ENCODE measurements at regions not wholly inside any gene's neighbourhood (a gene's known extent, or its start where the extent isn't known, plus 50 kb on each side); places are given as distances from the start of the nearest gene placed in this dataset.

DNA sequence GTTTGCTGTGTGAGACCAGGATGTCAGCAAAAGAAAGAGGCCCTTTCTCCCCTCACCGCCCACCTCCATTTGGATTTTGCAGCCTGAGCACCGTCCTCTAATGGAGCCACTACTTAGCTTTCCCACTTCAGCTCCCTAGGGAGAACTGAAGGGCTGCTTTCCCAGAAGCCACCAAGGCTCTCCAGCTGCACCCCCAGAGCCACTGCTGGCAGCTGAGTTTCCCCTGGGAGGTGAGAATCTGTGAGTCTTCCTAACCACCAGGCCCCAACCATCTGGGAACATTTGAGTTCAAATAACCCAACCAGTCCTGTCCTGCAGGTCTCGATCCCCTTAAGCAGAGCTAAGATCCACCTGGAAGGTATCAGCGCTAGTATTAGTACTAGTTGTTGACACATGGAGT, 173.1 kb upstream of the USP9X start:
- TF ChIP-seq KLF16 (tag by site-specific recombination; IDR thresholded peaks at IDR 0.05) (no peak), ZNF701 (tag by site-specific recombination; IDR thresholded peaks at IDR 0.05) (no peak)
- TF ChIP-seq, protein P1, sequence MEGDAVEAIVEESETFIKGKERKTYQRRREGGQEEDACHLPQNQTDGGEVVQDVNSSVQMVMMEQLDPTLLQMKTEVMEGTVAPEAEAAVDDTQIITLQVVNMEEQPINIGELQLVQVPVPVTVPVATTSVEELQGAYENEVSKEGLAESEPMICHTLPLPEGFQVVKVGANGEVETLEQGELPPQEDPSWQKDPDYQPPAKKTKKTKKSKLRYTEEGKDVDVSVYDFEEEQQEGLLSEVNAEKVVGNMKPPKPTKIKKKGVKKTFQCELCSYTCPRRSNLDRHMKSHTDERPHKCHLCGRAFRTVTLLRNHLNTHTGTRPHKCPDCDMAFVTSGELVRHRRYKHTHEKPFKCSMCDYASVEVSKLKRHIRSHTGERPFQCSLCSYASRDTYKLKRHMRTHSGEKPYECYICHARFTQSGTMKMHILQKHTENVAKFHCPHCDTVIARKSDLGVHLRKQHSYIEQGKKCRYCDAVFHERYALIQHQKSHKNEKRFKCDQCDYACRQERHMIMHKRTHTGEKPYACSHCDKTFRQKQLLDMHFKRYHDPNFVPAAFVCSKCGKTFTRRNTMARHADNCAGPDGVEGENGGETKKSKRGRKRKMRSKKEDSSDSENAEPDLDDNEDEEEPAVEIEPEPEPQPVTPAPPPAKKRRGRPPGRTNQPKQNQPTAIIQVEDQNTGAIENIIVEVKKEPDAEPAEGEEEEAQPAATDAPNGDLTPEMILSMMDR (tag by site-specific recombination; IDR thresholded peaks at IDR 0.05) = no peak

Measured in HEK293 (cell line).